ENCODE measurements at regions not wholly inside any gene's neighbourhood (a gene's known extent, or its start where the extent isn't known, plus 50 kb on each side); places are given as distances from the start of the nearest gene placed in this dataset.

GRCh38 chr1:230011333-230012092, 55.5 kb upstream of the GALNT2 start:
- intact Hi-C loops (cut with DNase I; ENCODE audit: low total_unique reads), result no loop called here

GRCh38 chr1:230012093-230012393, 55.0 kb upstream of the GALNT2 start:
- H3K27ac ChIP-seq, result no peak overlapping the region
- H3K4me3 ChIP-seq, result no peak overlapping the region
- H3K9me3 ChIP-seq, result no peaks in the 10 kb centered on the region
- no peaks in the 10 kb centered on the region for H3K4me1 ChIP-seq
- H3K36me3 ChIP-seq, result no peaks in the 10 kb centered on the region
- DNase-seq (ENCODE audit: low spot score in 2 of 2), result no peak
- TF ChIP-seq CTCF (IDR thresholded peaks at IDR 0.05) (no peak), POLR2A (IDR thresholded peaks at IDR 0.05) (no peak)
- no peaks in the 10 kb centered on the region for H3K27me3 ChIP-seq
- intact Hi-C loops (cut with DNase I; ENCODE audit: low total_unique reads), result no loop called here

More at GRCh38 chr1:230011333-230012092, 55.5 kb upstream of the GALNT2 start:
- Histone ChIP-seq H3K36me3 (no peaks in the 10 kb centered on the region), H3K27ac (no peak overlapping the region), H3K9me3 (no peaks in the 10 kb centered on the region), H3K4me3 (no peak overlapping the region), H3K4me1 (no peaks in the 10 kb centered on the region), H3K27me3 (no peaks in the 10 kb centered on the region)
- no peak for DNase-seq (ENCODE audit: low spot score in 2 of 2)
- no peak for TF ChIP-seq POLR2AphosphoS5 (IDR thresholded peaks at IDR 0.05)
- no peak for TF ChIP-seq CTCF (IDR thresholded peaks at IDR 0.05)
- TF ChIP-seq POLR2A (IDR thresholded peaks at IDR 0.05), result no peak

GRCh38 chr1:230012741-230013140, 54.3 kb upstream of the GALNT2 start:
- intact Hi-C loops (cut with DNase I; ENCODE audit: low total_unique reads), result no loop called here
- TF ChIP-seq CTCF (IDR thresholded peaks at IDR 0.05) (no peak), POLR2A (IDR thresholded peaks at IDR 0.05) (no peak), POLR2AphosphoS5 (IDR thresholded peaks at IDR 0.05) (no peak)

DNA sequence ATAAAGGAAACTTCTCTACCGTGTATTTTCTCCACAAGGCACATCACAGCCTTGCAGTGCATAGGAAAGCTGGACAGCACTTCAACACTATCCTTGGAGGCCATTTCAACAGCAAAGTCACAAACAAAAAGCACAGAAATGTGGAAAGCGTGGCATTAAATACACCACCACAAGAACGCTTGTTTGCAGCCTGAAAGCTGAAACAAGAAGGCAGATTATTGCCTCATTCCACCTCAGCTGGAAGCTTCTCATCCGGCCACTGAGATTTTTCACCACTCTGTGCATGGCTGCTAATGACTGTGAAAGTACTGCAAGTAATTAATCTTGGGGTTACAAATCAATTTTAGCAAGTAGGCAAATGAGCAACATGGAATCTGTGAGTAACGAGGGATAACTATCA, 50.9 kb upstream of the GALNT2 start:
- intact Hi-C loops (cut with DNase I; ENCODE audit: low total_unique reads), result no loop called here
- no peaks in the 10 kb centered on the region for H3K36me3 ChIP-seq
- no peak for TF ChIP-seq POLR2A (IDR thresholded peaks at IDR 0.05)
- TF ChIP-seq CTCF (IDR thresholded peaks at IDR 0.05), result no peak
- no peak for TF ChIP-seq POLR2AphosphoS5 (IDR thresholded peaks at IDR 0.05)

More at GRCh38 chr1:230012741-230013140, 54.3 kb upstream of the GALNT2 start:
- no peak overlapping the region for H3K27ac ChIP-seq
- H3K27me3 ChIP-seq, result no peaks in the 10 kb centered on the region
- H3K4me1 ChIP-seq, result no peaks in the 10 kb centered on the region
- H3K4me3 ChIP-seq, result no peak overlapping the region
- H3K36me3 ChIP-seq, result no peaks in the 10 kb centered on the region
- no peaks in the 10 kb centered on the region for H3K9me3 ChIP-seq
- DNase-seq (ENCODE audit: low spot score in 2 of 2), result no peak

More for the DNA sequence above, 50.9 kb upstream of the GALNT2 start:
- Histone ChIP-seq H3K27ac (no peak overlapping the region), H3K27me3 (no peaks in the 10 kb centered on the region), H3K4me3 (no peak overlapping the region), H3K9me3 (no peaks in the 10 kb centered on the region), H3K4me1 (no peaks in the 10 kb centered on the region)
- no peak for DNase-seq (ENCODE audit: low spot score in 2 of 2)
